Fibroblast of villous mesenchyme (primary cell): ENCODE measurements at regions not wholly inside any gene's neighbourhood (a gene's known extent, or its start where the extent isn't known, plus 50 kb on each side); places are given as distances from the start of the nearest gene placed in this dataset.
"Not testable (repeated sequence)": the region's sequence is repeated elsewhere in the genome, so short reads cannot be mapped to it uniquely, and the experiment has no call there.

Source experiments
- DNase-seq: peaks from one replicate; pipeline ENCODE4 v3.0.0-alpha.2; 2010; ENCODE audit warnings: low read depth
- H3K4me3 ChIP-seq: 2 replicates; pipeline ENCODE4 v1.5.1; 2011; ENCODE audit warnings: low read depth, mild to moderate bottlenecking, low read length
- CTCF ChIP-seq: IDR thresholded peaks from 2 replicates; pipeline ENCODE4 v1.5.1; 2012; ENCODE audit warnings: low read depth, mild to moderate bottlenecking, low read length; ENCODE audit not compliant: insufficient read depth

GRCh38 chrX:39691724-39692123 is 406.0 kb downstream of the BCOR start:
- DNase-seq = no peak
- no peak for TF ChIP-seq CTCF
- H3K4me3 ChIP-seq = no peak overlapping the region

GRCh38 chrX:39692796-39693195 is 405.0 kb downstream of the BCOR start:
- H3K4me3 ChIP-seq = no peak overlapping the region
- TF ChIP-seq CTCF = no peak
- DNase-seq = no peak

GRCh38 chrX:39693298-39693697 is 404.5 kb downstream of the BCOR start:
- no peak for DNase-seq
- no peak for TF ChIP-seq CTCF
- no peak overlapping the region for H3K4me3 ChIP-seq

GRCh38 chrX:39702636-39703035 is 395.1 kb downstream of the BCOR start:
- DNase-seq = peak; percentile 25
- not testable (repeated sequence) for H3K4me3 ChIP-seq

GRCh38 chrX:39703307-39703706 is 394.5 kb downstream of the BCOR start:
- H3K4me3 ChIP-seq = no peak overlapping the region
- TF ChIP-seq CTCF = no peak
- no peak for DNase-seq

GRCh38 chrX:39704590-39704989 is 393.2 kb downstream of the BCOR start:
- no peak for DNase-seq
- TF ChIP-seq CTCF = no peak
- no peak overlapping the region for H3K4me3 ChIP-seq

- peak; percentile 42 for TF ChIP-seq CTCF
- DNase-seq = peak; percentile 60
- H3K4me3 ChIP-seq = no peak overlapping the region
These were observed 392.5 kb downstream of the BCOR start for GRCh38 chrX:39705290-39705689.

GRCh38 chrX:39709364-39709763 is 388.4 kb downstream of the BCOR start:
- DNase-seq = no peak
- no peak for TF ChIP-seq CTCF
- H3K4me3 ChIP-seq = no peak overlapping the region
